Ovary (tissue), 3 donors: ENCODE measurements at regions not wholly inside any gene's neighbourhood (a gene's known extent, or its start where the extent isn't known, plus 50 kb on each side); places are given as distances from the start of the nearest gene placed in this dataset.

Experiments
- CTCF ChIP-seq, 3 donors: fragments of 450-650 bp in 2 of 3; fragments of 200-600 bp in 1 of 3; IDR thresholded peaks; one replicate each; pipeline versions ENCODE4 v1.5.1 to v1.8.0; 2016 to 2022; ENCODE audit warnings: antibody characterized with exemption in 3 of 3, mild to moderate bottlenecking in 1 of 3
- EP300 ChIP-seq: sonication (generic); formaldehyde crosslinking; IDR thresholded peaks from one replicate; pipeline ENCODE4 v1.6.1; 2017; ENCODE audit warnings: antibody characterized with exemption
- POLR2A ChIP-seq: fragments of 450-650 bp; IDR thresholded peaks from one replicate; pipeline ENCODE4 v1.6.1; 2017; ENCODE audit warnings: antibody characterized with exemption, mild to moderate bottlenecking, moderate library complexity
- donor health status: DM: no; HTN: no; CAD: no.

- TF ChIP-seq POLR2A (no peak), CTCF (IDR thresholded peaks at IDR 0.05) (no peak), EP300 (no peak)
These were observed 513.4 kb downstream of the TNS1 start for GRCh38 chr2:217489145-217489960.
